Suprapubic skin (tissue), 4 donors: ENCODE measurements at regions not wholly inside any gene's neighbourhood (a gene's known extent, or its start where the extent isn't known, plus 50 kb on each side); places are given as distances from the start of the nearest gene placed in this dataset.

Source experiments
- DNase-seq, 2 donors: peaks; one replicate each; pipeline ENCODE4 v3.0.0-alpha.2; 2019; ENCODE audit warnings: low spot score in 2 of 2
- H3K27ac ChIP-seq: fragments of 200-600 bp; sonication (generic); one replicate; pipeline ENCODE4 v1.5.1; 2019
- H3K27me3 ChIP-seq: fragments of 200-600 bp; sonication (generic); one replicate; pipeline ENCODE4 v1.5.1; 2019
- H3K36me3 ChIP-seq: fragments of 200-600 bp; sonication (generic); one replicate; pipeline ENCODE4 v1.5.1; 2019
- H3K4me1 ChIP-seq: fragments of 200-600 bp; sonication (generic); one replicate; pipeline ENCODE4 v1.5.1; 2019
- H3K4me3 ChIP-seq: fragments of 200-600 bp; sonication (generic); one replicate; pipeline ENCODE4 v1.5.1; 2019; ENCODE audit warnings: mild to moderate bottlenecking
- H3K9me3 ChIP-seq: fragments of 200-600 bp; sonication (generic); one replicate; pipeline ENCODE4 v1.5.1; 2019
- EP300 ChIP-seq: sonication (generic); formaldehyde crosslinking; IDR thresholded peaks from one replicate; pipeline ENCODE4 v1.6.1; 2017; ENCODE audit warnings: antibody characterized with exemption
- POLR2A ChIP-seq, 2 donors: fragments of 450-650 bp; IDR thresholded peaks; one replicate each; pipeline ENCODE4 v1.6.1; 2017; ENCODE audit warnings: antibody characterized with exemption in 2 of 2, mild to moderate bottlenecking in 2 of 2, moderate library complexity in 2 of 2
- POLR2AphosphoS5 ChIP-seq, 3 donors: sonication (generic); formaldehyde crosslinking; IDR thresholded peaks; one replicate each; pipeline ENCODE4 v1.6.1; 2017; ENCODE audit warnings: antibody characterized with exemption in 3 of 3
- WGBS: methylation state at CpG from one replicate; pipeline ENCODE4 v1.1.5; 2018; 5-methylcytosine and 5-hydroxymethylcytosine counted together
- TF ChIP-seq, protein P1 (sequence below), 2 donors: fragments of 200-600 bp in 1 of 2; fragments of 450-650 bp in 1 of 2; sonication (generic) in 1 of 2; IDR thresholded peaks; one replicate each; pipeline ENCODE4 v1.5.1; 2016 to 2019; ENCODE audit warnings: antibody characterized with exemption in 2 of 2, mild to moderate bottlenecking in 1 of 2, moderate library complexity in 1 of 2

DNA sequence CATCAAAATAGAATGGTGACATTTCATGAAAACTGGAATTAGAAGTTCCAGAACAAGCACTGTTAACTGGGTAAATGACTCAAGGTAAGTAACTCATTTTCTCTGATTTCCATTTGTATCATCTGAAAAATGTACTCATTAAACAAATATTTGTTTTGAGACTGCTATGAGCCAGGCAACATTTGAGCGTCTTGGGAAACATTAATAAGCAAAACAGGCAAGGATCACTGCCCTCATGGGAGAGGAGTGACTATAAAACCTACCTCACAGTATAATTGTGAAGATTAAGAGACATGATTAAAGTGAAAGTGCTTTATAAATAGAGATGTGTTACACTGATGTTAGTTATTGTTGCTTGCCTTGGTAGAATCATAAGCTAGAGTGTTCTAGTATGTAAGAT lies 711.8 kb upstream of the UBE2E2 start:
- DNase-seq: no peak
- Histone ChIP-seq H3K4me3 (no peak overlapping the region), H3K36me3 (no peaks in the 10 kb centered on the region), H3K27ac (no peak overlapping the region), H3K27me3 (no peaks in the 10 kb centered on the region), H3K4me1 (peaks cover 6% of the 10 kb centered on the region), H3K9me3 (no peaks in the 10 kb centered on the region)
- no peak for TF ChIP-seq EP300
- TF ChIP-seq POLR2A (IDR thresholded peaks at IDR 0.05): no peak
- TF ChIP-seq, protein P1, sequence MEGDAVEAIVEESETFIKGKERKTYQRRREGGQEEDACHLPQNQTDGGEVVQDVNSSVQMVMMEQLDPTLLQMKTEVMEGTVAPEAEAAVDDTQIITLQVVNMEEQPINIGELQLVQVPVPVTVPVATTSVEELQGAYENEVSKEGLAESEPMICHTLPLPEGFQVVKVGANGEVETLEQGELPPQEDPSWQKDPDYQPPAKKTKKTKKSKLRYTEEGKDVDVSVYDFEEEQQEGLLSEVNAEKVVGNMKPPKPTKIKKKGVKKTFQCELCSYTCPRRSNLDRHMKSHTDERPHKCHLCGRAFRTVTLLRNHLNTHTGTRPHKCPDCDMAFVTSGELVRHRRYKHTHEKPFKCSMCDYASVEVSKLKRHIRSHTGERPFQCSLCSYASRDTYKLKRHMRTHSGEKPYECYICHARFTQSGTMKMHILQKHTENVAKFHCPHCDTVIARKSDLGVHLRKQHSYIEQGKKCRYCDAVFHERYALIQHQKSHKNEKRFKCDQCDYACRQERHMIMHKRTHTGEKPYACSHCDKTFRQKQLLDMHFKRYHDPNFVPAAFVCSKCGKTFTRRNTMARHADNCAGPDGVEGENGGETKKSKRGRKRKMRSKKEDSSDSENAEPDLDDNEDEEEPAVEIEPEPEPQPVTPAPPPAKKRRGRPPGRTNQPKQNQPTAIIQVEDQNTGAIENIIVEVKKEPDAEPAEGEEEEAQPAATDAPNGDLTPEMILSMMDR (IDR thresholded peaks at IDR 0.05): no peak
- TF ChIP-seq POLR2AphosphoS5 (IDR thresholded peaks at IDR 0.05): no peak
- 21% methylated on average over 1 of the region's 1 CpG for WGBS

DNA sequence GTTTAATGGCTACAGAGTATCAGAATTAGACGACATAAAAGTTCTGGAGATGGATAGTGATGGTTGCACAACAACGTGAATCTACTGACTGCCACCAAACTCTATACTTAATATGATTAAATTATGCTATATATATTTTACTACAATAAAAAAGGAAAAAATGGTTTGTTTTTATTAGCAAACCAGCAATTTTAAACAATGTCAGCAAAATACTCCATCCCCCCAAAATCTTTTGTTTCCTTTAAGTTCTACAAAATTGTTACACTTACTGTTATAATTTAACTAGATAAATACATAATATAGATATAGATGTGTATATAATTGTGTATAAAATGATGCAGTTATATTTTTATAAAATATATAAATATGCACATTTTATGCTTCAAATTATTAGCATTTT lies 710.8 kb upstream of the UBE2E2 start:
- H3K9me3 ChIP-seq: no peaks in the 10 kb centered on the region
- TF ChIP-seq EP300: no peak
- no peak for TF ChIP-seq POLR2AphosphoS5 (IDR thresholded peaks at IDR 0.05)
- TF ChIP-seq, protein P1 (IDR thresholded peaks at IDR 0.05): no peak
- no peak for TF ChIP-seq POLR2A (IDR thresholded peaks at IDR 0.05)
- H3K4me3 ChIP-seq: no peak overlapping the region
- H3K36me3 ChIP-seq: no peaks in the 10 kb centered on the region
- no peaks in the 10 kb centered on the region for H3K27me3 ChIP-seq
- no peak overlapping the region for H3K27ac ChIP-seq
- peaks cover 6% of the 10 kb centered on the region for H3K4me1 ChIP-seq
- no peak for DNase-seq
- WGBS: 98% methylated on average over 2 of the region's 2 CpGs

DNA sequence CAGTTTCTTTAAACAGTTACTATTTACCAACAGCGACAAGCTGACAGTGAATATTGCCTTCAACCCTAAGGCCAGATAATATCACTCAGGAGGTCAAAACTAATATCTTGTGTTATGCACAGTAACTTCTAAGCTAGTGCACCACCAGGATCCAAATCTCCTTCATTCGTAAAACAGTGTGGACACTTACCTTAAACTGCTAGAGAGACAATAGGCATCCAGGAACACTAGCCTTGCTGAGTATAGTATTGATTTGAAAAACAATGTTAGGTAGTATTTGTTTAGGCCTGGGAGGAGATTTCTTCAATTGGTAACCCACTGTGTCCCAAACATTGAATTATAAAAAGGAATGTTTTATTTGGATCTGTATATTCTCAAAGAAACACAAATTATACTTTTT lies 707.9 kb upstream of the UBE2E2 start:
- H3K27me3 ChIP-seq: no peaks in the 10 kb centered on the region
- TF ChIP-seq POLR2A (IDR thresholded peaks at IDR 0.05) (no peak), EP300 (no peak), POLR2AphosphoS5 (IDR thresholded peaks at IDR 0.05) (no peak)
- TF ChIP-seq, protein P1 (IDR thresholded peaks at IDR 0.05): no peak
- H3K4me3 ChIP-seq: no peak overlapping the region
- WGBS: 56% methylated on average over 2 of the region's 2 CpGs
- no peak for DNase-seq
- no peaks in the 10 kb centered on the region for H3K36me3 ChIP-seq
- H3K4me1 ChIP-seq: peaks cover 6% of the 10 kb centered on the region
- no peak overlapping the region for H3K27ac ChIP-seq
- no peaks in the 10 kb centered on the region for H3K9me3 ChIP-seq

DNA sequence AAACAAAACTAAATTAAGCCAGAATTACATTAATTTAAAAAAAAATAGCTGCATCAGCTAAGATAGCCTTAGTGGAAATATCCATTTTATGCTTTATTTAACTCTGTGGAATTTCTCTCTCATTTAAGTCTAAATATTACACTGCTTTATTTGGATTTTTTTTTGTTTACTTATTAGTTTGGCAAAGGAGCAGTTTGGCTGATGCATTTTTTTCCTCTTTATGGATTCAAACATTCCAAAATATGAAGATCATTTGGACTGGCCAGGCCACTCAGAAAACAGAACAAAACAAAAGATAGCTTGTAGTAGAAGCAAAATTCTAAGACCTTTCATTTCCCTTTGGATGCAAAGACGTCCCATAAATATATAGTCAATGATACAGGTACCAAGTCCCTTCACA lies 707.3 kb upstream of the UBE2E2 start:
- H3K27ac ChIP-seq: no peak overlapping the region
- DNase-seq: no peak
- no peak overlapping the region for H3K4me3 ChIP-seq
- H3K27me3 ChIP-seq: no peaks in the 10 kb centered on the region
- no peaks in the 10 kb centered on the region for H3K9me3 ChIP-seq
- WGBS: 44% methylated on average over 1 of the region's 1 CpG
- H3K4me1 ChIP-seq: peaks cover 6% of the 10 kb centered on the region
- H3K36me3 ChIP-seq: no peaks in the 10 kb centered on the region
- no peak for TF ChIP-seq POLR2A (IDR thresholded peaks at IDR 0.05)

DNA sequence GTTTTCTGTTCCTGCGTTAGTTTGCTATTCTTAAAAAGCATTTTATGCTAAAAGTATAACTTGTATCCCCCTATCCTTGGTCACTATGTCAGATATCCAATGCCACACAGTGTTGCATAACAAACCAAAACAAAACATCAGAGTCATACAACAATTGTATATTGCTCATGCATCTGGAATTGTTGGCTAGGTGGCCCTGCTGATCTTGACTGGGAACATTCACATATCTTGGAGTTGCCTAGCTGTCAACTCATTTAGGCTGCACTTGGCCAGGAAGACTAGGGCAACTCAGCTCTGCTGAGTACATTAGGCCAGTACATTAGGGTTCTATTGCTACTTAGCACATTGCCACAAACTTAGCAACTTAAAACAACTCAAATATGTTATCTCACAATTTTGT lies 706.5 kb upstream of the UBE2E2 start:
- H3K4me1 ChIP-seq: peaks cover 6% of the 10 kb centered on the region
- no peak for DNase-seq
- no peak overlapping the region for H3K4me3 ChIP-seq
- TF ChIP-seq POLR2AphosphoS5 (IDR thresholded peaks at IDR 0.05) (no peak), POLR2A (IDR thresholded peaks at IDR 0.05) (no peak), EP300 (no peak)
- TF ChIP-seq, protein P1 (IDR thresholded peaks at IDR 0.05): no peak
- H3K27ac ChIP-seq: no peak overlapping the region
- WGBS: 88% methylated on average over 1 of the region's 1 CpG
- H3K27me3 ChIP-seq: no peaks in the 10 kb centered on the region
- H3K9me3 ChIP-seq: no peaks in the 10 kb centered on the region
- H3K36me3 ChIP-seq: no peaks in the 10 kb centered on the region

DNA sequence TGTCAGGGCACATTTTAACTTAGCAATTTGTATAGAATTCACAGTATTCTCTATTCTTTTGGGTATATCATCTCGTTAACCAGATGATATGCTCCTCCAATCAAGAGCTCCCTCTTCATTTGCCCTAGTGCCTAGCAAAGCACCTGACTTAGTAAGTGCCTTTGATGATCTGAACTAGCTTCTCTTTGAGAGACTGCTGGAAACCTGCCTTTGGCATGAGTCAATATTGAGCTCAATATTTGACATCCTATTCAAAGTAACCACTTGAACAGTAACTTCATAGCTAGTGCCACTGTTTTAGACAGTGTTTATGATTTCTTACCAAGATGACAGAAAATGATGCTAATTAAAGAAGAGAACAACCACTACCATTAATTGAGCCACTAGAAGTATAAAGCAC lies 696.3 kb upstream of the UBE2E2 start:
- 66% methylated on average over 1 of the region's 1 CpG for WGBS
- Histone ChIP-seq H3K4me1 (no peaks in the 10 kb centered on the region), H3K9me3 (no peaks in the 10 kb centered on the region), H3K36me3 (no peaks in the 10 kb centered on the region), H3K27me3 (no peaks in the 10 kb centered on the region), H3K27ac (no peak overlapping the region), H3K4me3 (no peak overlapping the region)
- DNase-seq: no peak
- TF ChIP-seq POLR2A (IDR thresholded peaks at IDR 0.05) (no peak), POLR2AphosphoS5 (IDR thresholded peaks at IDR 0.05) (no peak), EP300 (no peak)
- TF ChIP-seq, protein P1 (IDR thresholded peaks at IDR 0.05): no peak
